HG03280 (cell line): ENCODE measurements at regions not wholly inside any gene's neighbourhood (a gene's known extent, or its start where the extent isn't known, plus 50 kb on each side); places are given as distances from the start of the nearest gene placed in this dataset.

Experiments
- ATAC-seq: cut with Tn5 transposase; IDR thresholded peaks from one replicate; pipeline ENCODE4 v1.9.1; 2021; ENCODE audit warnings: mild to moderate bottlenecking, moderate library complexity; ENCODE audit not compliant: unreplicated experiment

- ATAC-seq = no peak
These were observed 297.7 kb upstream of the CD180 start for GRCh38 chr5:67494186-67494855.

GRCh38 chr5:67493676-67494075 lies 297.1 kb upstream of the CD180 start:
- no peak for ATAC-seq

GRCh38 chr5:67490543-67491321 lies 294.1 kb upstream of the CD180 start:
- no peak for ATAC-seq

GRCh38 chr5:67488885-67489284 lies 292.3 kb upstream of the CD180 start:
- ATAC-seq = no peak

GRCh38 chr5:67487862-67488261 lies 291.3 kb upstream of the CD180 start:
- no peak for ATAC-seq

GRCh38 chr5:67483453-67484030 lies 286.9 kb upstream of the CD180 start:
- ATAC-seq = no peak

- no peak for ATAC-seq
These were observed 284.8 kb upstream of the CD180 start for GRCh38 chr5:67481362-67481761.

GRCh38 chr5:67478337-67478736 lies 281.7 kb upstream of the CD180 start:
- no peak for ATAC-seq

- ATAC-seq = no peak
These were observed 280.4 kb upstream of the CD180 start for GRCh38 chr5:67476995-67477394.

- ATAC-seq = no peak
These were observed 279.9 kb upstream of the CD180 start for GRCh38 chr5:67476531-67476930.

- no peak for ATAC-seq
These were observed 278.9 kb upstream of the CD180 start for GRCh38 chr5:67475489-67475888.

GRCh38 chr5:67474597-67475238 lies 278.1 kb upstream of the CD180 start:
- ATAC-seq = no peak

GRCh38 chr5:67467110-67467509 lies 270.5 kb upstream of the CD180 start:
- ATAC-seq = no peak

GRCh38 chr5:67465537-67466207 lies 269.1 kb upstream of the CD180 start:
- no peak for ATAC-seq

GRCh38 chr5:67462147-67462546 lies 265.5 kb upstream of the CD180 start:
- ATAC-seq = no peak

GRCh38 chr5:67459253-67459652 lies 262.7 kb upstream of the CD180 start:
- no peak for ATAC-seq

GRCh38 chr5:67455970-67456369 lies 259.4 kb upstream of the CD180 start:
- no peak for ATAC-seq

GRCh38 chr5:67454957-67455561 lies 258.5 kb upstream of the CD180 start:
- no peak for ATAC-seq

- no peak for ATAC-seq
These were observed 256.7 kb upstream of the CD180 start for GRCh38 chr5:67453111-67453905.
